ENCODE measurements at regions not wholly inside any gene's neighbourhood (a gene's known extent, or its start where the extent isn't known, plus 50 kb on each side); places are given as distances from the start of the nearest gene placed in this dataset.
A peak's percentile ranks its signal among the peaks of the same experiment; 100 is the strongest.

DNA sequence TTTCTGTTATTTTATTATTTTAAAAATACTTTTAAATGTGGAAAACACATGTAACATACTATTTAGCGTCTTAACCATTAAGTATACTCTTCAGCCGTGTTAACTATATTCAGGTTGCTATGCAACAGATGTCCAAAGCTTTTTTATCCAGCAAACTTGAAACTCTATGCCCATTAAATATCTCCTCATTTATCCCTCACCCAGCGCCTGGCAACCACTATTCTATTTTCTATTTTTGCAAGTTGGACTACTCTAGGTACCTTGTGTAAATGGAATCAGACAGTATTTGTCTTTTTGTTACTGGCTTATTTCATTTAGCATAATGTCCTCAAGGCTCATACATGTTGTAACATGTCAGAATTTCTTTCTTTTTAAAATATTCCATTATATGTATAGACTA lies 174.6 kb downstream of the PCDH10 start:
- intact Hi-C loops (cut with micrococcal nuclease): loop anchor here (10.0 kb wide), 1 partner anchor 511 kb away; no protein-coding TSS in a partner anchor
- no peaks in the 10 kb centered on the region for H3K9me2 ChIP-seq (replicated peaks; ENCODE audit: low read length)
- H3F3A ChIP-seq (ENCODE audit: low read length, unreplicated experiment): no peaks in the 10 kb centered on the region
- H3K4me2 ChIP-seq (ENCODE audit: low read length): no peak overlapping the region
- no peak overlapping the region for H3K27ac ChIP-seq (ENCODE audit: low read length)
- ATAC-seq: no peak
- no peak overlapping the region for H3K4me3 ChIP-seq (ENCODE audit: low read length)
- no peaks in the 10 kb centered on the region for H4K20me1 ChIP-seq (ENCODE audit: low read length)
- CTCF ChIA-PET: no interaction called here
- no peaks in the 10 kb centered on the region for H3K36me3 ChIP-seq (ENCODE audit: low read depth, low read length)
- BruUV-seq (replicated peaks): no TSS peak
- DNase-seq: no peak
- TF ChIP-seq, protein P1, sequence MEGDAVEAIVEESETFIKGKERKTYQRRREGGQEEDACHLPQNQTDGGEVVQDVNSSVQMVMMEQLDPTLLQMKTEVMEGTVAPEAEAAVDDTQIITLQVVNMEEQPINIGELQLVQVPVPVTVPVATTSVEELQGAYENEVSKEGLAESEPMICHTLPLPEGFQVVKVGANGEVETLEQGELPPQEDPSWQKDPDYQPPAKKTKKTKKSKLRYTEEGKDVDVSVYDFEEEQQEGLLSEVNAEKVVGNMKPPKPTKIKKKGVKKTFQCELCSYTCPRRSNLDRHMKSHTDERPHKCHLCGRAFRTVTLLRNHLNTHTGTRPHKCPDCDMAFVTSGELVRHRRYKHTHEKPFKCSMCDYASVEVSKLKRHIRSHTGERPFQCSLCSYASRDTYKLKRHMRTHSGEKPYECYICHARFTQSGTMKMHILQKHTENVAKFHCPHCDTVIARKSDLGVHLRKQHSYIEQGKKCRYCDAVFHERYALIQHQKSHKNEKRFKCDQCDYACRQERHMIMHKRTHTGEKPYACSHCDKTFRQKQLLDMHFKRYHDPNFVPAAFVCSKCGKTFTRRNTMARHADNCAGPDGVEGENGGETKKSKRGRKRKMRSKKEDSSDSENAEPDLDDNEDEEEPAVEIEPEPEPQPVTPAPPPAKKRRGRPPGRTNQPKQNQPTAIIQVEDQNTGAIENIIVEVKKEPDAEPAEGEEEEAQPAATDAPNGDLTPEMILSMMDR (conservative IDR thresholded peaks at IDR 0.05; ENCODE audit: low read depth, low read length): no peak
- no peak overlapping the region for H3K9ac ChIP-seq (ENCODE audit: low read length)
- H3K27me3 ChIP-seq (ENCODE audit: low read length): no peaks in the 10 kb centered on the region
- POLR2A ChIA-PET (ENCODE audit: unreplicated experiment): no interaction called here
- H2AFZ ChIP-seq (ENCODE audit: low read length): no peak overlapping the region
- no peaks in the 10 kb centered on the region for H3K9me3 ChIP-seq (ENCODE audit: low read length)
- no peaks in the 10 kb centered on the region for H3K4me1 ChIP-seq (ENCODE audit: insufficient read depth, low read length)
- no peaks in the 10 kb centered on the region for H3K79me2 ChIP-seq (ENCODE audit: low read length)

DNA sequence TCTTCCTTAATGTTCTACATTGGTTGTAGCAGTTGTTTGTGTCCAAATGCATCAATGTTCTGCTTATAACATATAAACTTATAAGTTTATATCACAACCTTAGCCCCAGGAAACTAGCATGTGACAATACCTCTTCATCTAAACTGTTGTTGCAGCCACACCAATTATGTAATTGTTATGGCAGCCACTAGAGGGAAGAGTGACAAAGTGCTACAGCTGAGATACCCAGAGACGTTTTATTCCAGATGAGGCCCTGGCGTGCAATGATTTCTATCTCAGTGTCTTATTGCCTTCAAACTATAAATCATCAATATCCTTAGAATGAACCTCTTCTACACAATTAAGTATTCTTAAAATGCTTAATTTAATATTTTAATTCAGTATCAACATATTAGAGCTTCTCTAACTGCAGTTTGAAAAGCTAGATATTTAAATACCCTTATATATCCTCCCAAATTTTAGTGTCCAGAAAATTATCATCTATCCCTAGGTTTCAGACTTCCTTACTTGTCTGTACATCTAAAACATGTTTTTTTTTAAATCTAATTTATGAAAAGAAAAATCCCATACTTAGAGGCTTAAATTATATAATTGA lies 171.6 kb downstream of the PCDH10 start:
- Histone ChIP-seq H3K9ac (ENCODE audit: low read length) (no peak overlapping the region), H3K9me2 (replicated peaks; ENCODE audit: low read length) (no peaks in the 10 kb centered on the region), H3K9me3 (ENCODE audit: low read length) (no peaks in the 10 kb centered on the region), H3K27me3 (ENCODE audit: low read length) (no peaks in the 10 kb centered on the region), H3K4me3 (ENCODE audit: low read length) (no peak overlapping the region), H3K27ac (ENCODE audit: low read length) (no peak overlapping the region), H3K4me2 (ENCODE audit: low read length) (no peak overlapping the region), H3F3A (ENCODE audit: low read length, unreplicated experiment) (no peaks in the 10 kb centered on the region), H2AFZ (ENCODE audit: low read length) (no peak overlapping the region), H3K79me2 (ENCODE audit: low read length) (no peaks in the 10 kb centered on the region), H3K36me3 (ENCODE audit: low read depth, low read length) (no peaks in the 10 kb centered on the region), H3K4me1 (ENCODE audit: insufficient read depth, low read length) (no peaks in the 10 kb centered on the region), H4K20me1 (ENCODE audit: low read length) (no peaks in the 10 kb centered on the region)
- intact Hi-C loops (cut with micrococcal nuclease): loop anchor here (10.0 kb wide), 1 partner anchor 514 kb away; no protein-coding TSS in a partner anchor
- ChIA-PET POLR2A (ENCODE audit: unreplicated experiment) (no interaction called here), CTCF (interaction anchor here (0.6 to 2.0 kb wide), 2 partner anchors 174 to 600 kb away, joined by 6 to 8 read pairs; no protein-coding TSS in a partner anchor)
- TF ChIP-seq EZH2phosphoT487 (IDR thresholded peaks at IDR 0.05; ENCODE audit: borderline replicate concordance, low read length): no peak
- TF ChIP-seq, protein P1 (conservative IDR thresholded peaks at IDR 0.05; ENCODE audit: low read depth, low read length): peak; percentile 64
- ATAC-seq (peak; percentile 51), DNase-seq (peak; percentile 52)
- BruUV-seq (replicated peaks): no TSS peak

DNA sequence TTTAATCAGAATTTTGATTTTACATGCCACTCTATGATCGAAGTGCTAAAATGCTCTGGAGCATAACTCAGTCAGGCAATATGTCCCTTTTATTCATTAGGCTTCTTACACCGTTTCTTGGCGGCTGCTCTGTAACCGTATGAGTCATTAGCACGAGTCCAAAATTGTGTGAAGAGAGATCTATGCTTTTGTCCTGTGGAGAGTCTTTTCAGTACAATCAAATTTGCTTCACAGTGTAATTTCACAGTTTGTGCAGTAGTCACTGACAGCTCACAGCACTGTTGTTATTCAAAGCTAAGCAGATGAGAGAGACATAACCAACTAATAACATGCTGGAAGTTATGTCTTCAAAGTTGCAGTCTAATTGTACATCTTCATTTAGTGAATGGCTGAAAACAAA lies 167.8 kb downstream of the PCDH10 start:
- Histone ChIP-seq H3K9me2 (replicated peaks; ENCODE audit: low read length) (no peaks in the 10 kb centered on the region), H3K4me3 (ENCODE audit: low read length) (no peak overlapping the region), H3K36me3 (ENCODE audit: low read depth, low read length) (no peaks in the 10 kb centered on the region), H3K4me1 (ENCODE audit: insufficient read depth, low read length) (no peaks in the 10 kb centered on the region), H3K79me2 (ENCODE audit: low read length) (no peaks in the 10 kb centered on the region), H3K4me2 (ENCODE audit: low read length) (no peak overlapping the region), H3K9ac (ENCODE audit: low read length) (no peak overlapping the region), H2AFZ (ENCODE audit: low read length) (no peak overlapping the region), H3K27ac (ENCODE audit: low read length) (no peak overlapping the region), H3K9me3 (ENCODE audit: low read length) (no peaks in the 10 kb centered on the region), H3F3A (ENCODE audit: low read length, unreplicated experiment) (no peaks in the 10 kb centered on the region), H4K20me1 (ENCODE audit: low read length) (no peaks in the 10 kb centered on the region), H3K27me3 (ENCODE audit: low read length) (no peaks in the 10 kb centered on the region)
- no peak for DNase-seq
- TF ChIP-seq EZH2 (IDR thresholded peaks at IDR 0.05; ENCODE audit: low read length, unreplicated experiment): no peak
- no peak for TF ChIP-seq EZH2phosphoT487 (IDR thresholded peaks at IDR 0.05; ENCODE audit: borderline replicate concordance, low read length)
- TF ChIP-seq, protein P1 (conservative IDR thresholded peaks at IDR 0.05; ENCODE audit: low read depth, low read length): no peak
- no peak for ATAC-seq
- ChIA-PET CTCF (no interaction called here), POLR2A (ENCODE audit: unreplicated experiment) (no interaction called here)
- intact Hi-C loops (cut with micrococcal nuclease): loop anchor here (10.0 kb wide), 1 partner anchor 172 kb away; the partner anchor contains the start of gene PCDH10
- no TSS peak for BruUV-seq (replicated peaks)

Data from PC-3 (cell line).